NT2/D1 (cell line): ENCODE measurements at regions not wholly inside any gene's neighbourhood (a gene's known extent, or its start where the extent isn't known, plus 50 kb on each side); places are given as distances from the start of the nearest gene placed in this dataset.

Experiments
- SUZ12 ChIP-seq: IDR thresholded peaks from 2 replicates; pipeline ENCODE4 v1.6.1; 2011; ENCODE audit not compliant: insufficient read length, insufficient read depth; ENCODE audit errors: extremely low read depth
- YY1 ChIP-seq: IDR thresholded peaks from 2 replicates; pipeline ENCODE4 v1.6.1; 2011; ENCODE audit not compliant: insufficient read length, insufficient read depth

- TF ChIP-seq YY1 (no peak), SUZ12 (no peak)
These were observed 146.4 kb upstream of the FOXN3 start for GRCh38 chr14:89563471-89563870.
